SIG-M5 treated with dmso at 0.1 percent for 504 hours (cell line): ENCODE measurements at regions not wholly inside any gene's neighbourhood (a gene's known extent, or its start where the extent isn't known, plus 50 kb on each side); places are given as distances from the start of the nearest gene placed in this dataset.
A peak's percentile ranks its signal among the peaks of the same experiment; 100 is the strongest.

ENCODE experiments used
- DNase-seq: peaks from one replicate; lab custom pipeline; 2025; ENCODE audit not compliant: unreplicated experiment; lab: John Stamatoyannopoulos, UW

DNA sequence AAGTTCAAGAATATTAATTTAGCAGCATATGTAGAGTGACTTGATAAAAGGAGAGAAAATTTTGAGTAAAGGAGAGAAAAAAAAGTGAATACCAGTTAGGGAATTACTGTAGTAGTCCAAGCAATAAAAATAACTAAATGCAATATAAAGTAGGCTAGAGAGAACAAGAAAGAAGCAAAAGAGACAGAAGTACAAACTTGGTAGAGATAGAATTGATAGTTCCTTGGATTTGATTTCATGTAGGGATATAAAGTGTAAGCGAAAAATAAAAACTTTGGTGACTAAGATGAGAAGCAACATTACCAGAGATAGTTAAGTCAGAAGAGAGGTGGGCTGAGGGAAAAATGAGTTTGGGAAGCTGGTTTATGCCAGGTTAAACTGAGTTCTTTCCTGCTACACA, 252.4 kb downstream of the SEC23A start:
- no peak for DNase-seq

DNA sequence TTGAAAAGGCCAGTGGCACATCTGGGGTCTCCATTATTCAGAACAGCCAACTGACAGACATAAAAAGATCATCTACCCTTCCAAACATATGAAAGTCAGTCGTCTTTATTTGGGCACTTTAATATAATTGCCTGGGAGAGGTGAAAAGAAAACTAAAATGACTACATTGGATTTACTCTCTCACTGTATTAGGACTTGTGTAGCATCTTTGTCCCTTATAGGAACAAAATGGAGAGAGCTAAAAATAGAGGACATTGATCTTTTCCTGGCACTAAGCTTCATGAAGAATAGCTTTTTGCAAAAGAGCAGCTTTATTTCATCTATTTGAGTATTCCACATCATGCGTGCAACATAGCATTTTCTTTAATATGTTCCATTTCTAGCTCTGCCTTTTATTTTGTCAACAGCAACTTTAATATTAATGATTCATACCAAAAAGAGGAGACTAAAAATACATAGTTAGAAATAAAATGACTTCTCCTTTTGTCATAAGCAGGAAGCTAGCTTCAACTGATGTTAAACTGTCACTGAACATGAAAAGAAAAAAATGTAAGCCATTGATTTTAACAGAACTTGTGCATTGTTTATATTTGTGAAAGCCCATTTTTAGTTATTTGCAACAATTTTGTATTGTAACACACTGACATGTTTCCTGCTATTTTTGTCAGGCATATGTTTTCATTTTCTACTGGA, 254.6 kb downstream of the SEC23A start:
- DNase-seq, result no peak

DNA sequence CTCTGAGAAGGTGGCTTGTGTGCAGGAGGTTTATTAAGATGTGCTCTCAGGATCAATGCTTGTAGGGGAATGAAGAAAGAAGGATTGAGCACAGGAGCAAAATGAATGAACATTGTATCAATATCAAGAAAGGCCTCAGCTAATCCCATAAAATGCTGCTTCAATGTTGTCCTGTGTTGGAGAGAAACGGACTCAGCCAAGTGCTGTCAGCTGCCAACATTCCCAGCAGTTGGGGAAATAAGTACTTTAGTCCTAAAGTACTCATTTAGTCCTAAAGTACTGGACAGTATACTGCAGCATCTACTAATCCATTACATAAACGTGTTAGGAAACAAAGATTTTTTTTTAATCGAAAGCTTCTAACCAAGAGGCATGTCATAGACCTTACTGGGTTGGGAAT, 255.9 kb downstream of the SEC23A start:
- DNase-seq, result no peak

DNA sequence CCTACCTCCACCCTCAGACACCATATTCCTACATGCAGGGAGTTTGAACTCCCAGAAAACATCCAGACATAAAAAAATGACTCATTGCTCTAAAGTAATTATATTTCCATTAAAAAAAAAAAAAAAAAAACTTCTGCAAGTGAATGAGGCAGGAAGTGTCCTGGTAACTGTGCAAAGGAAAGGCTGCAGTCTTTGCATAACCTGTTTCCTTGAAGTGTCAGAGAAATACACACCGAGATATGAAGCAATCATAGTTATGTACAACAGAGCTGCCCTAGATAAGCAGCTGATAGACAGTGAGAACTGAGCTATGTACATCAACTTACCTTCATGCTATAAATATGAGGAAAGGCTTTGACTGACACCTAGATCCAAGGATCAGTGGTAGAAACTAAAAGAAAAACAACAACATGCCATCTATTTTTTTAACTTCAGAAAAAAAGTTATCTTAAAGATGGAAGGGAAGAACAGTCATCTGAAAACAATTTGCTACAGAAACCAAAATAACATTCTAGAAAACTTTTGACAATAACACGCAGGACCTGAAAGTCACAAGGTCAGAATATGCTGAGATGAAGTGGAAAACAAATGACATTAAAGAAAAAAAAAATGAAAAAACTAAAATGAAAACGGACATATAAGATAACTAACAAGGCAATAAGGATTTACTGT, 263.2 kb downstream of the SEC23A start:
- no peak for DNase-seq

DNA sequence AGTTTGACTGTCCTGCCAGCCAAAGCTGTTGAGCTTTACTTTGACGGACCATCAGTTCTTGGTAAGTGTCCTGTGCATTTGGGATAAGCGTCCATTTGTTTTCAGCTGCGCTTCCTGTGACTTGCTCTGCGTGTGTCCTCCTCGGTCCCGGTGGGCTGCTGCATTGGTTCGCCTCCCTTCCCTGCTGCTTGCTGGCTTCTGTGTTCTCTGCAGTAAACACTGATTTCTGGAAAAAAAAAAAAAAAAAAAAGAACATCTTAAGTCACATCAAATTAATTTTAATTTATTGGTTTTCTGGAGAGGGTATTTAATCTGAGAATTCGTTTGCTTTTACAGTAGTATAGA, 264.1 kb downstream of the SEC23A start:
- DNase-seq, result no peak

DNA sequence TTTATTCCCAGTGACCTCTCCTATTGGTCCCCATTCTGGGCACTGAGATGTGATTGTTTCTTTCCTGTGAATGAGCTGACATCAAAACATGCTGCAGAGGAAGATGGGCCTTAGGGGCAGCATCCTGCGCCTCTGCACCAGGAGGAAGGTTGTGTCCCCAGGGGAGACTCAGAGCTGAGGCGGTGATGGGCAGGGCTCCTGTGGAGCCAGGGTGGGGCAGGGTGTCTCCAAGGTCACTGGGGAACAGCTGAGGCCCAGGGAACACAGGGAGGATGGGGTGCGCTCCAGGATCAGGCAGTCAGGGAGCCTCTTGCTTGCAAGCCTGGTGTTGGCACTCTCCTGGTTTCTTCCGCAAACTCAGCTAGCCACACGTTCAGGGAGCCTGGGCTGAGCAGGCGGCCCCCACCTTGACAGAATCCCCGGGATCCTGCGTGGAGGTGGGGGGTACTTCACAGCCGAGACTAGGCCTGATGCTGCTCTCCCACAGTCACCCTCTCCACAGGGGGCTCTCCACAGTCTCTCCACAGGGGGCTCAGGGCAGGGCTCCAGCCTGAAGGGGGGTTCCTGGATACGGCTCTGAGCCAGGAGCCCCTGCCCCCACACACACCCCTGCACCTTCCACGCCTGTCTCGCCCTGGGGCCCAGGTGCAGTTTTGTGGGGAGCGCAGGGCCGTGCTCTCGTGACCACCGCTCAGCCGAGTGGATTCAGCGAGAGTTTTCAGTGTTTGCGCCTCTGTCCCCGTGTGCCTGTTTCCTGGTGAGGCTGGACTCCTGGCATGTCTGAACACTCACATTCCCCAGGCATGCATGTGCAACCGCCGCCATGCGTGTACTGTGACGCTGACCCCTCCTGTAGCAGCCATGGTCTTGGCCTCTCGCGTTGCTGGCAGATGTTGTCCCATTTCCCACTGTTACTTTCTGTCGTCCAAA, 264.7 kb downstream of the SEC23A start:
- no peak for DNase-seq

DNA sequence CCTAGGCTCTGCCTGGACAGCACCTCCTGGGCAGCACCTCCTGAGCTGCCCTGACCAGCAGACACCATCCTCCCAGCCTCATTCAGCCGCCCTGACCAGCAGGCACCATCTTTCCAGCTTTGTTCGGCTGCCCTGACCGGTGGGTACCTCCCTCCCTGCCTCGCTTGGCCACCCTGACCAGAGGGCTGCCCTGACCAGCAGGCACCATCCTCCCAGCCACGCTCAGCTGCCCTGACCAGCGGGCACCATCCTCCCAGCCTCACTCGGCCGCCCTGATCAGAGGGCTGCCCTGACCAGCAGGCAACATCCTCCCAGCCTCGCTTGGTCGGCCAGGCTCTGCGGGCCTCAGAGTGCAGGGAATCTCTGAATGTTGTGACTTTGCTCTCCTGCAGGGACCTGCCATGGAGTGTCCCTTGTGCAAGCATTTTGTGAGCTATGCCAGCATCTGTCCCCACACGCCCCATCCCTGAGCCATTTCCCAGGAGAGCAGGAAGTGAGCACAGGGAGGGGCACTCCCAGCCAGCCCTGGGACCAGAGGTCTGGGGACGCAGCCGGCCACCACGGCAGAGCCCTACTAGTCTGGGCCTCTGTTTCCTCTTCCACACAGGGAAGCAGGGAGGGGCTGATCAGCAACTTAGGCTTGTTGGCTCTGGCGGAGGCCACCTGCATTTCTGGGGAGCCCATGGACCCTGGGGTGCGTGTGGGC, 265.5 kb downstream of the SEC23A start:
- no peak for DNase-seq

DNA sequence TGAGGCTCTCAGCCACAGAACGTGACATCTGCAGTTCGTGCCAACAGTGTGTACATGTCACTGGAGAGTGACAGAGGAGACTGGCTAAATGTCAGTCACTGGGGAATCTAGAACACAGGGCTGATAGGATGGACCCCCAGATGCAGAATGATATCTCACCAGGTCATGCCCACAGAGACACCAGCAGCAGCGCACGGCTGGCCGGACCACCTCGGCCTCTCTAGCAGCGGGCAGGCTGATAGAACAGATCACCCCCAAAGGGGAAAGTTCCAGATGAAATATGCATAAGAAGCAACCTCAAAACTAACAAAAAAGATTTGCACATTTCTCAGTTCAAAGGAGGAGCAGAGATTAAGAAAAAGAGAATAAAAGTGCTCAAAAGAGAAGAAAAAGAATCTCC, 266.5 kb downstream of the SEC23A start:
- no peak for DNase-seq

DNA sequence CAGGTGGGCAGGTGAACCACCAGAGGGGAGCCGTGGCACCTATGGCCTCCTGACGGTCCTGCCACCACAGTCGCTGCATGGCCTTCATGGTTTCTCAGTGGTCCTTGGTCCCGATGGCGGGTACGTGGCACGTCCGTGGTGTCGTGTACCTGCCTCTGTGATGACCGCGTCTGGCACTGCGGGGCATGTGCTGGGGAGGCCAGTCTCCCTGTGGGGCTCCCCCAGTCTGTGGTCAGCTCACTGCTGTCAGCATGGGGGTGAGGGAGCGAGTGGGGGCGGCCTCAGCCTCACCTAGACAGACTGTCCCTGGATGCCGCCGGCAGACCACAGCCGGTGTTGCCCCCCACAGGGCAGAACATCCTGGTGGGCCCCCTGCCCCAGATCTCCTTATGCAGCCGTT, 267.2 kb downstream of the SEC23A start:
- DNase-seq, result no peak

DNA sequence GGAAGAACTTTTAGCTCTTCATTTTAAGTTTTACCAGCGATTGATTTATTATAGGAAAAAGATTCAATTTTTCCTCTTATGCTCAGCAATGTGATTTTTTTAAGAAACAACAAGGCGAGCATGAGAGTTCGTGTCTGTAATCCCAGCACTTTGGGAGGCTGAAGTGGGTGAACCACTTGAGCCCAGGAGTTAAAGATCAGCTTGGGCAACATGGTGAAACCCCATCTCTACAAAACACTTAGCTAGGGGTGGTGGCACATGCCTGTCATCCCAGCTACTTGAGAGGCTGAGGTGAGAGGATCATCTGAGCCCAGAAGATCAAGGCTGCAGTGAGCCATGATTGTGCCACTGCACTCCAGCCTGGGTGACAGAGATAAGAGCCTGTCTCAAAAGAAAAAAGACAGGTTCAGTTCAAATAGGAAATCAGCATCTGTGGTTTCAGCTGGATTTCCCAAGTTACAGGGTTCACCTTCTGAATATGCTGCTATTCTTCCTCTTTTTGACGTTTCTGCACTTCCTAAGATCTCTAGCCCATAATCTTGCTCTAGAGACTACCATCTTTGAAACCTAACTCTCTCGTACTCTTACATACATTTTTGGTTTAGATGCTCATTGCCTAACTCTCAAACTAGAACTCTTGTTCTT, 274.7 kb downstream of the SEC23A start:
- peak; percentile 2 for DNase-seq

DNA sequence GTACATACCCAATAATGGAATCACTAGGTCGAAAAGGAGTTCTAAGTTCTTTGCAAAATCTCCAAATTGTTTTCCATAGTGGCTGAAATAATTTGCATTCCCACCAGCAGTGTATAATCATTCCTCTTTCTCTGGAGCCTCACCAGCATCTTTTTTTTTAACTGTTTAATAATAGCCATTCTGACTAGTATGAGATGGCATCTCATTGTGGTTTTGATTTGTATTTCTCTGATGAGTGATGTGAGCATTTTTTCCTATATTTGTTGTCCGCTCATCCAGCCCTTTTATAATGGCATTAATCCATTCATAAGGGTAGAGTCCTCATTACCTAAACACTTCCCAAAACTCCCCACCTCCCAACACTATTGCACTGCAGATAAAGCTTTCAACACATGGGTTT, 278.3 kb downstream of the SEC23A start:
- DNase-seq, result no peak

DNA sequence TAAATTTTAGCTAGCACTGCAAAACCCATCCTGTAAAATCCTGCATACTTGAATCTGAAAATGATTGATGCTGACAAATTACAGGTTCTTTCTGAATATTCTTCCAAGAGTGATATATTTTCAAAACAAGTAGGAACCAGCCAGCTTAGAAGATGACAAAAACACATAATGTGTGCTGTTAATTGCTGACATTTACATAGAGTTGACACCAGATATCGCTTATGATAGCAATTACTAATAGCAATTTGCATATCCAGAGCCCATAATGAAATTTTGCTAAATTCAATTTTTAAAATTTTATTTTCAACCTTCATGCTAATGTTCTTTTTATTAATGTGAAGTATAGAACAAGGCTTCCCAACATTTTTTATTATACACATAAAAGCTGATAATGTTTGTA, 284.5 kb downstream of the SEC23A start:
- DNase-seq, result no peak

DNA sequence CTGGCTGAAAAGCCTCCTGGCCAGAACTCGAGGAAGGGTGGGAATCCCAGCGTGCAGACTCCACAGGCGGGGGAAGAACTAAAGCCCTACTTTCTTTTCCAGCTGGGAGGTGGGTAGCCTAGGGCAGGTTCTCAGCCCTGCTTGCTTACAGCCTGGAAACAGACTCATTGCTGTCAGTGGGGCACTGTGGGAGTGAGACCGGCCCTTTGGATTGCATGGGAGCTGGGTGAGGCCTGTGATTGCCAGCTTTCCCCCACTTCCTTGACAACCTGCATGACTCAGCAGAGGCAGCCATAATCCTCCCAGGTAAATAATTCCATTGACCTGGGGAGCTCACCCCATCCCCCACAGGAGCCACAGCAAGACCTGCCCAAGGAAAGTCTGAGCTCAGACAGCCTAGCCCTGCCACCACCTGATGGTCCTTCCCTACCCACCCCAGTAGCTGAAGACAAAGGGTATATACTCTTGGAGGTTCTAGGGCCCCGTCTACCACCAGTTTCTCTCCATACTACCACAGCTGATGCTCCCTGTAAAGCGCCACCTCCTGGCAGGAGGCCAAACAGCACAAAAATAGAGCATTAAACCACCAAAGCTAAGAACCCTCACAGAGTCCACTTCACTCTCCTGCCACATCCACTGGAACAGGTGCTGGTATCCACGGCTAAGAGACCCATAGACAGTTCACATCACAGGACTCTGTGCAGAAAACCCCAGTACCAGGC, 294.1 kb downstream of the SEC23A start:
- no peak for DNase-seq

DNA sequence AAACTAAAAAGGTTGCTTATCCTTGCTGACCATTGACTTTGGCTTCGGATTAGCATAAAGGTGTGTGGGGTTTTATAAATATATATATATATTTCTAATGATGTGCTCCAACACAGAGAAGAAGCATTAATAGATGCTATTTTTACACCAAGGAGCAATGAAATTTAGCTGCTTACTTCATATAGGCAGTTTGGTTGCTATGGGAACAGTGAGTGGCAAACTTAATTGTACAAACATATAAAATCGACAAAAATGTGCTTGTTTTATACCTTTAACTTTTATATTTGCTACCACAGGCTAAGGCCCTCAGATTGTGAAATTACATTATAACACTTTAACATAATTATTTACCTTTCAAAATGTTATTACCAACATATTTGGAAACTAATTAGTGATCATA, 303.4 kb downstream of the SEC23A start:
- DNase-seq, result no peak

DNA sequence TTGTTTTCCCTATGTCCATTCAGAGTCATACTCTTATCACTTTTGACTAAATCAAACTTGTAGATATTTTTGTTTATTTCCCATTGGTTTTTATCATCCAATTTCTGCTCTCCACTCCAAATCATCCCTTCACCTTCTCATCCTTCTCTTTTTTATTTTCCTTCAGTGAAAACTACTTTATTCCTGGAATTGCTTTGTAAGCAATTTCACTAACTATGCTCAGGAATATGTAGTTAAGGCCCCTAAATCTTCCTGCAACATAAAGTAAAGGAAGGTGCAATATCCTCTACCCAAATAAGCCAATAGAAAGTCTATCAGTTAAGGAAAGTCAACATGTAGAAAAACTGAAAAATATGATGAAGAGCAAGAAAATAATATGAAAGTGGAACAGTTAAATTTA, 308.4 kb downstream of the SEC23A start:
- no peak for DNase-seq

DNA sequence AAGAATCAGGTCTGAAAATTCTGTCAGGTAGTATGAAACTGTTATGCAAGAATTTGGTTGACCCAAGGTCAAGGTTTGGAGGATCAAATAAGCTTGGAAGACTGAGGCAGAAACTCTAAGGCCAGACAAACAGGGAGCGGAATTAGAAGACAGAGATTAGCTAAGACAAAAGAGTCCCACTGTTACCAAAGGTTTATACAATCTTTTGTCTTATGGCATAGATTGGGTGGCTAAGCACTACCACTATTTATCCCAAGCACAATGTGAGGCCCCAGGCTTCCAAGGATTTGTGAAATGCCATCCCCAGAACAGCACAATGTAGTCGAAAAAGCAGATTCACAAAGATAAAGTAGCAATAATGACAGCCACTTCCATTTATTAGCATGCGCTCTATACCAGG, 311.2 kb downstream of the SEC23A start:
- DNase-seq, result no peak

DNA sequence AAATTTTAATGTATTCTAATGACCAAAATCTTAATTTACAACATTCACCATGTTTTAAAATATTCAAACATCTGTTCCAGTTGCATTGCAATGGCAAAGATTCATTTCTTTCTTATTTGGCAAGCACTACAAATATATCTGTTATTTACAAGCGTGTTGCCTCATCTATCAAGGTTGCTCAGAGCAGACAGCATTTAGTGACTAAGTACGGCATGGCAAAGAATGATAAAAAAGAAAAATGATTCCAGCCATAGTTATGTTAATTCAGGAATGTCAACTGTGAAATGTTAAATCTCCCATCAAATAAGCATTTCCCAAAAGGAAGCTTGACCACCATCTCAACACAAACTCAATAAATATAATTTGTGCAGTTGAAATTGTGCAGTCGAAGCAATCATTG, 312.1 kb downstream of the SEC23A start:
- no peak for DNase-seq

DNA sequence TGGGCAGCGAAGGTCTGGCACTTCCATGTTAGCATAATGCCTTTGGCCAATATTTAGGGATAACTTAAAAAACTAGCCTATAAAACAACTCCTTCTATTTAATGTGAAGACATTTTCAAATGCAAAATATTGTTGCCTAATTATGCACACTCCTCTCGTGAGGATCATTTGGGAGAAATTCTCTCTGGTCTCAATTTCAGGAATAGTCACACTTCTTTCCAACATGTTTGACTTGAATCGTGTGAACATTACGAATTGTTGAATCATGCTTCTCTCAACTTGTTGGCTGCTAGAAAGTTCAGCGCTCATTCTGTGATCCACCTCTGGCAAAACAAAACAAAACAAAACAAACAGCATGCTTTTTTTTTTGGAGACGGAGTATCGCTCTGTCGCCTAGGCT, 313.2 kb downstream of the SEC23A start:
- DNase-seq, result no peak

DNA sequence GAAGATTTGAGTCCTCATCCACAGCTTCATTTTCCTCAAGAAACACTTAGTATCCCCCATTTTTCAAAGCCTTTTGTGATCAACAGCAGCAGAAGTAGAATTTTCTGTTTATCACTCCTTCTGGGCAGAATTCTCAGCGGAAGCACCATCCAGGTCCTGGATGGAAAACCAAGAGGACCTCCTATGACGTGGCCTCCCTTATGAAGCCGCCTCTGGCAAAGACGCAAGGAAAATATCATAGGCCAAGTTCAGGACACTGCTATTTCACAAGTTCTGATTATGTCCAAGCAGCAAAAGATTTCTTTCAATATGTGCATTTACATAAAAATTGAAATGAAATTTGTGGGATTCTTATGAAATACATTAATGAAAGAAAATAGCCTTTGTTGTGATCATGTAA, 315.0 kb downstream of the SEC23A start:
- no peak for DNase-seq

DNA sequence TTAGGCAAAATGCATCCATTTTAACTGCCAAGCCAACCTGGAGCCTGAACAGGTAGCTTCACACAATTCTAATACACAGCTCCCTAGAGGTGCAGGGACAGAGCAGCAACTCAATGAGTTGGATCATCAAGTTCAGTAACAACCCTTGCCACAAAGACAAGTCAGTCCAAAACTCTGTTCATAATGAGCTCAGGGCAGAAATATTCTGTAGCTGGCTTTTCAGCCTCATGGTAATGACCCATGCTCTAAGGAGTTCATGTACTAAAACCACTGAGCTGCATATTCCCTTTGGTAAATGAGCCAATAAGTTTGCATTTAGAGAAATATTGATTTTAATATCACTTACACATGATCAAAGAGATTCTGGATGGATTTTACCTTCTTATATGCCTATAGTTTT, 316.1 kb downstream of the SEC23A start:
- no peak for DNase-seq
